Putamen (tissue), 1 donor: ENCODE measurements at regions not wholly inside any gene's neighbourhood (a gene's known extent, or its start where the extent isn't known, plus 50 kb on each side); places are given as distances from the start of the nearest gene placed in this dataset.

ENCODE experiments used
- DNase-seq: peaks from one replicate; pipeline ENCODE4 v3.0.0-alpha.2; 2016; ENCODE audit warnings: low spot score

DNA sequence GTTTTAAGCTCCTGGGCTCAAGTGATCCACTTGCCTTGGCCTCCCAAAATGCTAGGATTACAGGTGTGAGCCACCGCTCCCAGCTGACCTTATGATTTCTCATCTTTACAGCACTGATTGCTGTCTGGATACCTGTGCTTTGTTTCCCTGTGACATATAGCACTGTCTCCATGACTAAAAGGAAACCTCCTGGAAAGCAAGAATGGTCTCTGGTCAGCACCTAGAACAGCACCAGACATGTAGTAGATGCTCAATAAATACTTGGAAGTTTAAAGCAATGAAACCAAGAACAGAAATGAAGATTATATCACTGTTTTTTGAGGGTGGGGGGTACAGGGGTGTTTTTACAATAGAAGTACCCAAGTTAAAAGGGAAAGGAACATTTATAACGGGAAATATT is 156.8 kb upstream of the ADAMTS9 start:
- no peak for DNase-seq

DNA sequence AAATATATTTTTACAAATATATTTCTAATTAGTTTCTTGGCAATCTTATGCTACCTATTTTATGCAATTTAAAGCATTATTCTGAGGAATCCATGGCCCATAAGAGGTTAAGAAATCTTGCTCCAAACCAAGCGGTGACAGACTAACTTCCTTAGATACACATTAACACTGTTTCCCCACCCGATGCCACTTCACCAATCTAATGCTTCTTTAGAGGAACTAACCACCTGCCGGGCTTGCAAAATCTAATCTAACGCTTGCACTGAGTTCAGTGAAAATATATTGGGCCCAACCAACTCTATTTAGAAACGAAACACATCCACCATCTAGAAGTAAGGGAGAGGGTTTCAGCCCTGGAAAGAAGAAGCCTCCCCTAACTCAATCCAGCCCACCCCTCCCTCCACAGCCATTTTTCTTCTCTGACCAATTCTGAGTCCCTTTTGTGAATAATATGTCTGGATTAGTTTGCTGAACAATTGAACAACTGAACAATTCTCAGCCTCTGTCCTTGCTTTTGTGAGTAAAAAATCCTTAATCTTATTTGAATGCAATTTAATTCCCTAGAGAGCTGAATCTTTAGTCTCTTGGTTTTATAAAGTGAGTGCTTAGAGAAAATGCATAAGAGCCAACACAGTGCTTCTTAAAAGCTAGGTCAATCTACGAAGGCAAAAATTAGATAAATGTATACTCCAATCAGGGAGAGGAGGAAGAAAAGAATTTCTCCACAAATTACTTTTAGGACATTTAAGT is 150.4 kb upstream of the ADAMTS9 start:
- DNase-seq = no peak

DNA sequence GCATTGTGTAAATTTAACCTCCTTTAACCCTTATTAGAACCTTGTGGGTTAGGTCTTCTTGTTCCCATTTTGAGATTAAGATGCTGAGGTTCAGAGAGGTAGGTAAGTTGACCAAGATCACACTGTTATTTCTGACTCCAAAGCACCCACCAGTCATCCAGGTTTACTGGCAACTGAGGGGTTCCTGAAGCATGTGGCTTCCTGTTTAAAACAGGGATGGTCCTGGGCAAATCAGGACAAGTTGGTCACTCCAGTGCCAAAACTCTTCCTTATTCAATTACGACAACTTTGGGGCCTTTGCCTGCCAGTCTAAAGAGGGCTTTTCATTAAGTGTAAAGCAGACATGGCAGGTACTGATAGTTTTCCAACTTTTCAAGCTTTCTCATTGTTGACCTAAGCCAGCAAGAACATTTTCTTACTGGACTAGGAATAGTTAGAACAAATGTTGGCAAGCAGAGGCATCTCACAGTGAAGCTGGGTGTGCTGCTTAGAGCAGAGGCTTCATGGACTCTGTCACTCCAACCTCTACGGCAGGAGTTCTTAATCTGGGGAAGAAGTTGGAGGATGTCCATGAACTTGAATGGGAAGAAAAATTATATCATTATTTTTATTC is 149.4 kb upstream of the ADAMTS9 start:
- peak; percentile 8 for DNase-seq

DNA sequence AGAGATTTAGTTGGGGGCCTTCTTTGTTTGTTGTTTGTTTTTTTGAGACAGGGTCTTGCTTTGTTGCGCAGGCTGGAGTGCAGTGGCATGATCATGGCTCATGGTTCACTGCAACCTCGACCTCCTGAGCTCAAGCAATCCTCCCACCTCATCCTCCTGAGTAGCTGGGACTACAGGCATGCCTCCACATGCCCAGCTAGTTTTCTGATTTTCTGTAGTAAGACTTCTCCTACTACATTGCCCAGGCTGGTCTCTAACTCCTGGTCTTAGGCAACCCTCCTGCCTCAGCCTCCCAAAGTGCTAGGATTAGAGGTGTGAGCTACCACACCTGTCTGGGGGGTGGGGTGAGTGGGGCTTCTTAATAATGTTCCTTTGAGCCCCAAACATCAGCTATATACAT is 148.3 kb upstream of the ADAMTS9 start:
- no peak for DNase-seq

- DNase-seq = peak; percentile 16
These were observed 144.3 kb upstream of the ADAMTS9 start for GRCh38 chr3:64832098-64832497.

DNA sequence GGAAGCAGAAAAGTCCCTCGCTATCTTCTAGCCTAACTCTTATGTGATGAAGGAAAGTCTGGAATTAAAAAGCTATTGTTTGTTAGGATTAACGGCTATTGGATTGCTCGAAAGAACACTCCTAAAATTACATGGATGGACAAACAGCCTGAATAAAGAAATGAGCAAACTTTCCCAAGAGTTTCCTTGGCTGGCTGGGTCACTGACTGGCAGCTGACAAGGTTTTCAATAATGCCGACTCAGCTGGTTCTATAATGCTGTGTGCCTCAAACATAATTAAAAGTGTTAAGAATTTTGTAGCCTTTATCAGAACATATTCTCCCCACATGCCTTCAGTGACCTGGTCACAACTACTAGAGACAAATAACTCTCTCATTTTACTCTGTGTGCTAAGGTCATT is 142.9 kb upstream of the ADAMTS9 start:
- no peak for DNase-seq

GRCh38 chr3:64829331-64829730 is 141.5 kb upstream of the ADAMTS9 start:
- DNase-seq = no peak

DNA sequence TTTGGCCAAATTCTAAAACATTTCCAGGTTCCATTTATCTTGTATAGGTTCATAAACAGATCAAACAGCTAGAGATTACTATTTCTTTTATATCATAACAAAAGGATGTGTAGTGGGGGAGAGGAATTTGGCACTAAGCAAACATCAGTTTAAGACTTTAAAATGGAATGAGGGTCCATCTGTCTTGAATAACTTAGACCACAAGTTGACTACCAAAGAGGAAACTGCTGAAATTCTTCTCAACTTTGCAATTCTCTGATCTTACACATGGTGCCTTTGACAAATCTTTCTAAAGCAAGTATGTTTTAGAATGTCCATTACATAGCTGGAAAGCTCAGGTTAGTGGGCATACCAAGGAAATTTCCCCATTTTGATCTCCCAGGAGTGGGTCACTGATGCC is 140.5 kb upstream of the ADAMTS9 start:
- no peak for DNase-seq

DNA sequence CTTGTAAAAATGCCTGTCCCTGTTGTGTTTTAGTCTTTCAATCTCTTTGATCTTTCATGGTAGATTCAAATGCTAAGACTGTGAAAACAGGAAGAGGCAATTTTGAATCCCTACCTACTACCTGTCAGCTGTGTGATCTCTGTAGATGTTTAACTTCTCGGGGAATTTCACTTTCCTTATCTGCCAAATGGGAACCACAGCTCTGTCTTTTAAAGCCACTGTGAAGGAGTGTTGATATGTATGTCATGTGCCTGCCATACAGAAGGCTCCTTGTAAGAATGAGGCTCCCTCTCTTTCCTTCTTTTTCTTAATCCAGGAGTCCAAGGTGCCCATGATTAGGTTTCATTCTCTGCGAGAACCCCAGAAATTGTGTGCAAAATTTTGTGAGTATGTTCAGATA is 139.6 kb upstream of the ADAMTS9 start:
- no peak for DNase-seq

GRCh38 chr3:64827019-64827418 is 139.2 kb upstream of the ADAMTS9 start:
- DNase-seq = no peak

DNA sequence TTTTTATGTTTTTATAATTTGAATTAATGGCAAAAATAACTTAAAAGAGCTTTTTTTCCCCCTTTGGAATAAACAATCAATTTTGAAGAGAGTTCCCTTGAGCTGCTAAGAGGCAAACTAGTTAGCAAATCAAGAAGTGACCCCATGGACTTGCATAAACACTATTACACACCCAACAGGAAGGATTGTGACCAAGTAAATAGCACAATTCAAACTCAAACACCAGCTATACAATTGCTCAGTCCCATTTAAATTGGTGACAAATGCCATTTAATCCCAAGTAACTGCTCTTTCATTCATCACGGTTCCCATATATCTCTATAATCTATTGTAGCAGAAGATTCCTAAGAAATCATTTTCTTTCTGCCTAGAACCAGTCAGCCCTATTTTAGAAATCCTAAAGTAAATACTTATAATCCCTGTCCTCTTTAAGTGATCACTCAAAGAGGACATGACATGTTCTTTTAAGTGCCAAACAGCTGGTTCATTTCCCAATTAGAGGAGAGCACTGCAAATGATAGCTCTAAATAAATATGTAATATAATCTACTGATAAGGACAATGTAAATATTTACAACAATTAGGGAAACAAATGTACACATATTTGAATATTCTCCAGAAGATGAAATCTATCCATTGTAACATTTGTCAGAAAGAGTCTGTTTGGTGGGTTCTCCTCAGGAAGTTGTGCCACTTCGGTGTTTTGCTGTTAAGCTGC is 137.8 kb upstream of the ADAMTS9 start:
- no peak for DNase-seq

DNA sequence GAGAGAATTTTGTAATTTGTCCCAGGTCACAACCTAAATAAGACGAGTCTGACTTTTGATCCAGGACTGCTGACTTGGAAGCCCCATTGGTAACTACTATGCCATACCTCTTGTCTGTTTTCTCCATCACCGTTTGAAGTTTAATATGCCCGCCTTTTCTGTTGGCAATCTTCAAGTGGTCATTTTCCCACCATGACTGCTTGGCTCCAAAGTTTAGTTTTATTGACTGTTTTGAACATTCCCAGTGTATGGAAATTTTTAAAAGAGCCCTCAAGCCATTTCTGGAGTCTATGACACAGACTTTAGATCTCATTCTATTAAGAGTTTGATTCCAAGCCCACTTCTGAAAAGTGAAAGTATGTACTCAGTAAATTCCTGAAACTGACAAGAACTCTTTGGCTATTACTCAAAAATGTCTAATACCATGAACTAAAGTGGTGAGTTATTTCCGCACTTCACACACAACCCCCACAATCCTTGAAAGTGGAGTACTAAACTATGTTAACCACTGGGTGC is 136.7 kb upstream of the ADAMTS9 start:
- DNase-seq = no peak

DNA sequence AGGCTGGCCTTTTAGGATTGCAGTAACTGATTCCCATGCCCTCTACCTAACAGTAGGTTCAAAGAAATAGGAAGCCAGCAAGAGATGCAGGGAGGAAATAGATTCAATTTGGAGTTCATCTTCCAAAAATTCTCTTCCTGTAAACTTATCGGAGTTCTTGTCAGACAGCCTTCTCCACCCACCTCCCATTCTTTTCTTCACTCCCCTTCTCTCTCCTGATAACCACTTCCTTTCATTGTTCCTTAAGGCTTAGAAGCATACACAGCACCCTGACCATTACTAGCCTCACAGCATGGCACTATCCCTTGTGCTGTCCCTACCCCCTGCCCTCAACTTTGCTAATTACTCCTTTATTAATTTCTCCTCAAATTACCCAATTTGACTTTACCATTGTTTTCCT is 130.4 kb upstream of the ADAMTS9 start:
- no peak for DNase-seq

- no peak for DNase-seq
These were observed 128.6 kb upstream of the ADAMTS9 start for GRCh38 chr3:64816355-64816754.

- no peak for DNase-seq
These were observed 128.0 kb upstream of the ADAMTS9 start for GRCh38 chr3:64815789-64816188.

- DNase-seq = no peak
These were observed 127.4 kb upstream of the ADAMTS9 start for GRCh38 chr3:64815195-64815631.

- no peak for DNase-seq
These were observed 126.6 kb upstream of the ADAMTS9 start for GRCh38 chr3:64814351-64814750.

DNA sequence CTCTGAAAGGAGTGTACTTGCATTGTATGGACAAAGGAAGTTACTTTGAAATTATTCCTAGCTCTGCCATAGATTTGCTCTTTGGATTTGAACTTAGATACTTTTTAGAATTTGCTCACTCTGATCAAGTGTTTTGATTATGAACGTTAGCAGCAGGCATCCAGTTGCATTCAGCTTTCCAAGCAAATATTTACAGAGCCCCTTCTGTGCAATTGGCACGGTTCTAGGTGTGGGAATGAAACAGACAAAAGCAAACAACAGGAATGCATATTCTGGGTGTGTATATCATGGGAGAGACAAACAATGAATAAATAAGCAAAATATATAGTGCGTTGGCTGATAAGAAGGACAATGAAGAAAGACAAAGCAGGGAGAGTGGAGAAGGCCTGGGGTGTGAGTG is 125.5 kb upstream of the ADAMTS9 start:
- DNase-seq = no peak

- no peak for DNase-seq
These were observed 121.3 kb upstream of the ADAMTS9 start for GRCh38 chr3:64809086-64809485.

DNA sequence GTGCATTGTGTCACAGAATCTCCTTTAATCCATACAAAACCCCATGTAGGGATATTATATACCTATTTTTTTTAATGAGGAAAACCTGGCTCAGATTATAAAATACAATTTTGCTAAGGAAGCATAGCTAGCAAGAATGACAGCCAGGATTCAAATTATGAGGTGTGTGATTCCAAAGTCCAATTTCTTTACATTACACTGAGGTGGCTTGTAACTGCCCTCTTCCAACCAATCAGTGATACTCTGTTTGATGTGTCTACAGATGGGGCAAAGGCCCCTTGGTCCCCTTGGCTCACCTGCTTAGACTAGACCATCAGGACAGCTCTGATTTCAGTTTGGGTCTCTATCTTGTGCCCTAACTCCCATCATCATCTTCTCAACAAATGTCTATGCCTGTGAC is 120.3 kb upstream of the ADAMTS9 start:
- DNase-seq = no peak

GRCh38 chr3:64806668-64807605 is 119.1 kb upstream of the ADAMTS9 start:
- DNase-seq = no peak

- DNase-seq = no peak
These were observed 118.2 kb upstream of the ADAMTS9 start for GRCh38 chr3:64805978-64806377.
